ENCODE measurements at regions not wholly inside any gene's neighbourhood (a gene's known extent, or its start where the extent isn't known, plus 50 kb on each side); places are given as distances from the start of the nearest gene placed in this dataset.
"Not testable (repeated sequence)": the region's sequence is repeated elsewhere in the genome, so short reads cannot be mapped to it uniquely, and the experiment has no call there.

- TF ChIP-seq CTCF (IDR thresholded peaks at IDR 0.05); ZFX (IDR thresholded peaks at IDR 0.05; ENCODE audit: borderline replicate concordance): not testable (repeated sequence)
These were observed 407.6 kb downstream of the NTRK2 start for GRCh38 chr9:85077146-85077545.
